ENCODE measurements at regions not wholly inside any gene's neighbourhood (a gene's known extent, or its start where the extent isn't known, plus 50 kb on each side); places are given as distances from the start of the nearest gene placed in this dataset.

DNA sequence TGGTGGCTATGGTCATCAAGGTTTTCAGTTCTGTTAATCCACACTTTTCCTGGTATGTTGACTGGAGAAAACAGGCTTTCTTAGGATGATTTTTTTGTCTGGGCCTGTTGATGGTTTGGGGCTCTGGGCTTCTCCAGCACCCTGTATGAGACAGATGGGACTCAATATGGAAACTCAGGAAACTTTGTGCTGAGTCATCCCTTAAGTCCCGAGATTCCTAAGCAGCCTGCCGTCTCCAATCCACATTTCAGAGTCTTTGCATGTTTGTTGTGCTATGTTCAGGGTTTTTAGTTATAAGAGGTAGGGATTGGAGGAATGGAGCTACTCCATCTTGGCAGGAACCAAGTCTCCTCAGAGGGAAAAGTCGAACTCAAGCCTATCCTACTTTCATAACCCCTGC, 253.3 kb upstream of the FOXF1 start:
- Histone ChIP-seq H3K27me3 (ENCODE audit: control insufficient read depth in 3 of 3, insufficient read depth in 3 of 3, low read depth in 1 of 3, low read length in 3 of 3) (peaks cover 0 to 2% (median 0%) of the 10 kb centered on the region in 3 experiments), H3K4me3 (ENCODE audit: low read length in 2 of 2) (no peak overlapping the region), H3K4me1 (ENCODE audit: control insufficient read depth in 2 of 2, insufficient read depth in 1 of 2, low read depth in 1 of 2, low read length in 2 of 2) (no peaks in the 10 kb centered on the region), H3K9me3 (replicated peaks in 1 of 2; ENCODE audit: control insufficient read depth in 2 of 2, insufficient read depth in 1 of 2, low read depth in 1 of 2, low read length in 2 of 2) (peaks cover 0 to 9% of the 10 kb centered on the region in 2 donors), H3K14ac (ENCODE audit: low read length) (no peak overlapping the region), H3K27ac (replicated peaks; ENCODE audit: low read length) (no peak overlapping the region), H3K4ac (ENCODE audit: low read length) (no peak overlapping the region), H3K9ac (ENCODE audit: low read depth, low read length, poor library complexity) (no peak overlapping the region), H3K23ac (ENCODE audit: low read depth, low read length, poor library complexity) (no peak overlapping the region), H3K79me1 (ENCODE audit: low read depth, low read length) (no peaks in the 10 kb centered on the region), H4K8ac (ENCODE audit: low read depth, low read length) (no peak overlapping the region), H4K91ac (ENCODE audit: low read depth, low read length, poor library complexity) (no peak overlapping the region), H2BK12ac (ENCODE audit: low read length) (no peak overlapping the region), H2BK5ac (ENCODE audit: low read length) (no peak overlapping the region), H2AK5ac (ENCODE audit: low read depth, low read length) (no peak overlapping the region), H3K36me3 (replicated peaks in 1 of 2; ENCODE audit: control insufficient read depth in 2 of 2, insufficient read depth in 2 of 2, low read length in 2 of 2) (no peaks in the 10 kb centered on the region), H2BK120ac (ENCODE audit: low read depth, low read length) (no peak overlapping the region), H2AFZ (ENCODE audit: low read length) (no peak overlapping the region), H2BK15ac (ENCODE audit: low read length) (no peak overlapping the region), H3K18ac (ENCODE audit: low read length) (no peak overlapping the region), H3K4me2 (ENCODE audit: insufficient read depth, low read length, poor library complexity, severe bottlenecking) (no peak overlapping the region)
- WGBS, 2 donors (ENCODE audit: extremely low coverage in 2 of 2, insufficient read length in 2 of 2, insufficient replicate concordance in 1 of 2): no CpG with 5 or more reads among the region's 3 CpGs
- DNase-seq (ENCODE audit: low spot score): no peak

DNA sequence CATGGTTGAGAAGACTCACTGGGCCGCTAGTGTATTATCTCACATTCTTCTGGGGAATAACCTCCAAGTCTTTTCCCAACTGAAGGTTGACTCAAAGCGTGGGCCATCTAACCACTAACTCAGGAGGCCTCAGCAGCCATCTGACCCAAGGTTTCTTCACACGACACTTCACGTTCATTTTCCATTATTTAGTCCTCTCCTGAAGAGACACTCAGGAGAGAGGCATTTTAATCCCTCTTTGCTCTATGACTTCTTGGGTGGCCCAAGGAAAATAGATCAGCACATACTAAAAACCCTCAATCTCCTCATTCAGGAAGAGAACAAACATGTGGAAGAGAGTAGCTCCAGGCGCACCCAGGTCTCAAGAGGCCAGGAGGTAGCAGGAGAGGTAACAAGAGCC, 252.8 kb upstream of the FOXF1 start:
- Histone ChIP-seq H2BK15ac (ENCODE audit: low read length) (no peak overlapping the region), H3K4me1 (ENCODE audit: control insufficient read depth in 2 of 2, insufficient read depth in 1 of 2, low read depth in 1 of 2, low read length in 2 of 2) (no peaks in the 10 kb centered on the region), H2BK120ac (ENCODE audit: low read depth, low read length) (no peak overlapping the region), H3K79me1 (ENCODE audit: low read depth, low read length) (no peaks in the 10 kb centered on the region), H3K27ac (replicated peaks; ENCODE audit: low read length) (no peak overlapping the region), H3K14ac (ENCODE audit: low read length) (no peak overlapping the region), H3K18ac (ENCODE audit: low read length) (no peak overlapping the region), H2BK5ac (ENCODE audit: low read length) (no peak overlapping the region), H4K8ac (ENCODE audit: low read depth, low read length) (no peak overlapping the region), H2AFZ (ENCODE audit: low read length) (no peak overlapping the region), H3K4me2 (ENCODE audit: insufficient read depth, low read length, poor library complexity, severe bottlenecking) (no peak overlapping the region), H2AK5ac (ENCODE audit: low read depth, low read length) (no peak overlapping the region), H3K4ac (ENCODE audit: low read length) (no peak overlapping the region), H3K9me3 (replicated peaks in 1 of 2; ENCODE audit: control insufficient read depth in 2 of 2, insufficient read depth in 1 of 2, low read depth in 1 of 2, low read length in 2 of 2) (peaks cover 0 to 9% of the 10 kb centered on the region in 2 donors), H2BK12ac (ENCODE audit: low read length) (no peak overlapping the region), H3K4me3 (ENCODE audit: low read length in 2 of 2) (no peak overlapping the region), H3K27me3 (ENCODE audit: control insufficient read depth in 3 of 3, insufficient read depth in 3 of 3, low read depth in 1 of 3, low read length in 3 of 3) (peaks cover 0 to 2% (median 0%) of the 10 kb centered on the region in 3 experiments), H3K9ac (ENCODE audit: low read depth, low read length, poor library complexity) (no peak overlapping the region), H4K91ac (ENCODE audit: low read depth, low read length, poor library complexity) (no peak overlapping the region), H3K23ac (ENCODE audit: low read depth, low read length, poor library complexity) (no peak overlapping the region), H3K36me3 (replicated peaks in 1 of 2; ENCODE audit: control insufficient read depth in 2 of 2, insufficient read depth in 2 of 2, low read length in 2 of 2) (no peaks in the 10 kb centered on the region)
- whole genome bisulfite sequencing, 2 donors (ENCODE audit: extremely low coverage in 2 of 2, insufficient read length in 2 of 2, insufficient replicate concordance in 1 of 2): no CpG with 5 or more reads among the region's 5 CpGs
- DNase-seq (ENCODE audit: low spot score): no peak

DNA sequence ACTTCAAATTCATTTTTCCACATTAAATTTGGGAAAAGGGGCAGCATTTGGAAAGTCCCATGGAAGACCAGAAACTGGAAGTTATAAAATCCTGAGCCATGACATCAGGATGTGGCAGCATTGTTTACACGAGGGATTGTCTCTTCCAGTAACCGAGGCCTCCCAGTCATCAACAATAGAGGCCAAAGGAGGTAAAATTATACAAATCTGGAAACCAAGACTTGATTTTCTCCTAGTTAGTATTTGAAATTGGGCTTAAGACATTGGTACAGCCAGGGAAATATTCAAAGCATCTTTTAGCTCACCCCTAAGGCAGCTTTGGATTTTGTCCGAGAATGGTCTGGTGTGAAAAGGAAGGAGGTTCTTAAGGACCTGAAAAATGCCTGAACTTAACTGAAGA, 251.6 kb upstream of the FOXF1 start:
- no peak overlapping the region for H3K4ac ChIP-seq (ENCODE audit: low read length)
- no peak overlapping the region for H3K27ac ChIP-seq (replicated peaks; ENCODE audit: low read length)
- no peak overlapping the region for H4K91ac ChIP-seq (ENCODE audit: low read depth, low read length, poor library complexity)
- H3K18ac ChIP-seq (ENCODE audit: low read length): no peak overlapping the region
- no peak overlapping the region for H2BK5ac ChIP-seq (ENCODE audit: low read length)
- no peak overlapping the region for H3K4me3 ChIP-seq (ENCODE audit: low read length in 2 of 2)
- no peak overlapping the region for H4K8ac ChIP-seq (ENCODE audit: low read depth, low read length)
- peaks cover 0 to 9% of the 10 kb centered on the region in 2 donors for H3K9me3 ChIP-seq (replicated peaks in 1 of 2; ENCODE audit: control insufficient read depth in 2 of 2, insufficient read depth in 1 of 2, low read depth in 1 of 2, low read length in 2 of 2)
- DNase-seq (ENCODE audit: low spot score): no peak
- no peak overlapping the region for H3K9ac ChIP-seq (ENCODE audit: low read depth, low read length, poor library complexity)
- H3K23ac ChIP-seq (ENCODE audit: low read depth, low read length, poor library complexity): no peak overlapping the region
- H3K4me2 ChIP-seq (ENCODE audit: insufficient read depth, low read length, poor library complexity, severe bottlenecking): no peak overlapping the region
- H3K4me1 ChIP-seq (ENCODE audit: control insufficient read depth in 2 of 2, insufficient read depth in 1 of 2, low read depth in 1 of 2, low read length in 2 of 2): no peaks in the 10 kb centered on the region
- no peak overlapping the region for H2BK12ac ChIP-seq (ENCODE audit: low read length)
- no peak overlapping the region for H3K14ac ChIP-seq (ENCODE audit: low read length)
- no peak overlapping the region for H2AFZ ChIP-seq (ENCODE audit: low read length)
- H2BK15ac ChIP-seq (ENCODE audit: low read length): no peak overlapping the region
- H3K27me3 ChIP-seq (ENCODE audit: control insufficient read depth in 3 of 3, insufficient read depth in 3 of 3, low read depth in 1 of 3, low read length in 3 of 3): peaks cover 0 to 2% (median 0%) of the 10 kb centered on the region in 3 experiments
- no CpG with 5 or more reads among the region's 3 CpGs for WGBS, 2 donors (ENCODE audit: extremely low coverage in 2 of 2, insufficient read length in 2 of 2, insufficient replicate concordance in 1 of 2)
- no peaks in the 10 kb centered on the region for H3K36me3 ChIP-seq (replicated peaks in 1 of 2; ENCODE audit: control insufficient read depth in 2 of 2, insufficient read depth in 2 of 2, low read length in 2 of 2)
- no peak overlapping the region for H2AK5ac ChIP-seq (ENCODE audit: low read depth, low read length)
- H3K79me1 ChIP-seq (ENCODE audit: low read depth, low read length): no peaks in the 10 kb centered on the region
- no peak overlapping the region for H2BK120ac ChIP-seq (ENCODE audit: low read depth, low read length)

DNA sequence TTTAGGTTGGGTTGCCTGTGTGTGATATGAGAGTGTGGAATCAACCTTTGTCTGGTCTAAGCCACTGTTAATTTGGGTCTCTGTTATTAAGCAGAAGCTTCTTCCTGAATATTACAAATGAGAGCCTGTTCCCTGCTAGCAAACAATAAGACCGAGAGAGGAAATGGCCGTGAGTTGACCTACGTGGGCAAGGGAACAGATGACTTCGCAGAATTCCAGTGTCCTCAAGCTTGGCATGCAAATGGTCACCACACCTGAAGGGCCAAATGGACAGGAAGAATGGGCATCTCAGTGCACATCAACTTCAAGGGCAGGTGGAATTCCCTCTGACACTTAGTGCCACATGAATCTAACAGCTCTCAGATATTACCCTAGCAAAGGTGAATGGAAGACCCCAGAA, 250.8 kb upstream of the FOXF1 start:
- H3K18ac ChIP-seq (ENCODE audit: low read length): no peak overlapping the region
- no peak overlapping the region for H3K23ac ChIP-seq (ENCODE audit: low read depth, low read length, poor library complexity)
- no CpG with 5 or more reads among the region's 4 CpGs for WGBS, 2 donors (ENCODE audit: extremely low coverage in 2 of 2, insufficient read length in 2 of 2, insufficient replicate concordance in 1 of 2)
- no peak overlapping the region for H3K9ac ChIP-seq (ENCODE audit: low read depth, low read length, poor library complexity)
- no peak overlapping the region for H2BK15ac ChIP-seq (ENCODE audit: low read length)
- H3K4ac ChIP-seq (ENCODE audit: low read length): no peak overlapping the region
- no peak overlapping the region for H2BK12ac ChIP-seq (ENCODE audit: low read length)
- peaks cover 0 to 2% (median 0%) of the 10 kb centered on the region in 3 experiments for H3K27me3 ChIP-seq (ENCODE audit: control insufficient read depth in 3 of 3, insufficient read depth in 3 of 3, low read depth in 1 of 3, low read length in 3 of 3)
- H3K27ac ChIP-seq (replicated peaks; ENCODE audit: low read length): no peak overlapping the region
- no peak overlapping the region for H4K91ac ChIP-seq (ENCODE audit: low read depth, low read length, poor library complexity)
- no peak overlapping the region for H2BK120ac ChIP-seq (ENCODE audit: low read depth, low read length)
- H3K4me3 ChIP-seq (ENCODE audit: low read length in 2 of 2): no peak overlapping the region
- H3K14ac ChIP-seq (ENCODE audit: low read length): no peak overlapping the region
- no peak for DNase-seq (ENCODE audit: low spot score)
- no peak overlapping the region for H2BK5ac ChIP-seq (ENCODE audit: low read length)
- H2AK5ac ChIP-seq (ENCODE audit: low read depth, low read length): no peak overlapping the region
- H3K36me3 ChIP-seq (replicated peaks in 1 of 2; ENCODE audit: control insufficient read depth in 2 of 2, insufficient read depth in 2 of 2, low read length in 2 of 2): no peaks in the 10 kb centered on the region
- no peak overlapping the region for H4K8ac ChIP-seq (ENCODE audit: low read depth, low read length)
- H3K4me2 ChIP-seq (ENCODE audit: insufficient read depth, low read length, poor library complexity, severe bottlenecking): no peak overlapping the region
- no peak overlapping the region for H2AFZ ChIP-seq (ENCODE audit: low read length)
- no peaks in the 10 kb centered on the region for H3K4me1 ChIP-seq (ENCODE audit: control insufficient read depth in 2 of 2, insufficient read depth in 1 of 2, low read depth in 1 of 2, low read length in 2 of 2)
- H3K9me3 ChIP-seq (replicated peaks in 1 of 2; ENCODE audit: control insufficient read depth in 2 of 2, insufficient read depth in 1 of 2, low read depth in 1 of 2, low read length in 2 of 2): peaks cover 0 to 9% of the 10 kb centered on the region in 2 donors
- no peaks in the 10 kb centered on the region for H3K79me1 ChIP-seq (ENCODE audit: low read depth, low read length)
